WTC11 (cell line): ENCODE measurements at regions not wholly inside any gene's neighbourhood (a gene's known extent, or its start where the extent isn't known, plus 50 kb on each side); places are given as distances from the start of the nearest gene placed in this dataset.

Source experiments
- ATAC-seq: fragments of 200-7000 bp; cut with Tn5 transposase; 2 replicates; pipeline ENCODE4 v1.10.0; 2021; ENCODE audit warnings: mild to moderate bottlenecking, moderate library complexity
- CTCF ChIA-PET: fragments of 300-600 bp; sonication (Branson Sonifier 250); formaldehyde crosslinking; loops from one replicate; lab custom pipeline; 2021; ENCODE audit warnings: antibody characterized with exemption; lab: Charles Lee
- POLR2A ChIA-PET: fragments of 350-600 bp; sonication (Branson Sonifier 250); formaldehyde crosslinking; loops from one replicate; lab custom pipeline; 2021; ENCODE audit warnings: antibody characterized with exemption; lab: Charles Lee
- DNase-seq: peaks from one replicate; pipeline ENCODE4 v3.0.0; 2021; ENCODE audit warnings: low spot score
- H3K27ac Mint-ChIP-seq: 2 replicates; pipeline ENCODE4 v1.8.0; 2021; ENCODE audit warnings: mixed read lengths
- H3K27me3 Mint-ChIP-seq: 2 replicates; pipeline ENCODE4 v1.8.0; 2021; ENCODE audit warnings: low read depth, mild to moderate bottlenecking, moderate library complexity, mixed read lengths
- H3K36me3 Mint-ChIP-seq: 2 replicates; pipeline ENCODE4 v1.8.0; 2021; ENCODE audit warnings: mixed read lengths
- H3K4me1 Mint-ChIP-seq: 2 replicates; pipeline ENCODE4 v1.8.0; 2022; ENCODE audit warnings: mixed read lengths
- H3K4me3 Mint-ChIP-seq: 2 replicates; pipeline ENCODE4 v1.8.0; 2021; ENCODE audit warnings: mild to moderate bottlenecking, moderate library complexity, mixed read lengths
- H3K9me3 Mint-ChIP-seq: 2 replicates; pipeline ENCODE4 v1.8.0; 2021; ENCODE audit warnings: mixed read lengths
- ARID4B ChIP-seq: sonication (generic); formaldehyde crosslinking; IDR thresholded peaks from 2 replicates; pipeline ENCODE4 v1.8.0; 2023; ENCODE audit warnings: missing genetic modification reagents, mild to moderate bottlenecking, borderline replicate concordance
- ATF2 ChIP-seq: sonication (generic); formaldehyde crosslinking; IDR thresholded peaks from 2 replicates; pipeline ENCODE4 v1.8.1; 2022; ENCODE audit warnings: low read depth, missing genetic modification reagents, borderline replicate concordance
- CTCF ChIP-seq: fragments of 200-600 bp; IDR thresholded peaks from 2 replicates; pipeline ENCODE4 v1.8.0; 2022; ENCODE audit warnings: antibody characterized with exemption
- ELF4 ChIP-seq: sonication (generic); formaldehyde crosslinking; IDR thresholded peaks from 2 replicates; pipeline ENCODE4 v1.8.1; 2022; ENCODE audit warnings: low read depth, mild to moderate bottlenecking, moderate library complexity, missing genetic modification reagents
- EMX1 ChIP-seq: fragments of 250-450 bp; sonication (Bioruptor Pico); IDR thresholded peaks from 2 replicates; pipeline ENCODE4 v1.8.0; 2021; ENCODE audit warnings: mild to moderate bottlenecking
- ESRRA ChIP-seq: sonication (generic); formaldehyde crosslinking; IDR thresholded peaks from 2 replicates; pipeline ENCODE4 v1.8.1; 2022; ENCODE audit warnings: mild to moderate bottlenecking, missing genetic modification reagents, borderline replicate concordance
- FOXP1 ChIP-seq: sonication (generic); formaldehyde crosslinking; IDR thresholded peaks from 2 replicates; pipeline ENCODE4 v1.8.0; 2022; ENCODE audit warnings: missing genetic modification reagents, mild to moderate bottlenecking, moderate library complexity, borderline replicate concordance
- IRF1 ChIP-seq: sonication (generic); formaldehyde crosslinking; IDR thresholded peaks from 2 replicates; pipeline ENCODE4 v1.8.0; 2023; ENCODE audit warnings: missing genetic modification reagents
- IRF2 ChIP-seq: sonication (generic); formaldehyde crosslinking; IDR thresholded peaks from 2 replicates; pipeline ENCODE4 v1.8.0; 2022; ENCODE audit warnings: low read depth, missing genetic modification reagents, borderline replicate concordance
- MYBL2 ChIP-seq: sonication (generic); formaldehyde crosslinking; IDR thresholded peaks from 2 replicates; pipeline ENCODE4 v1.8.1; 2023; ENCODE audit warnings: mild to moderate bottlenecking, moderate library complexity, missing genetic modification reagents
- NFATC4 ChIP-seq: fragments of 250-450 bp; sonication (Bioruptor Pico); IDR thresholded peaks from 2 replicates; pipeline ENCODE4 v1.9.0; 2021; ENCODE audit warnings: mild to moderate bottlenecking
- SMAD4 ChIP-seq: sonication (generic); formaldehyde crosslinking; IDR thresholded peaks from 2 replicates; pipeline ENCODE4 v1.8.0; 2022; ENCODE audit warnings: mild to moderate bottlenecking, missing genetic modification reagents
- SOX15 ChIP-seq: fragments of 250-450 bp; sonication (Bioruptor Pico); IDR thresholded peaks from 2 replicates; pipeline ENCODE4 v1.9.0; 2021; ENCODE audit warnings: mild to moderate bottlenecking
- TCF7 ChIP-seq: sonication (generic); formaldehyde crosslinking; IDR thresholded peaks from 2 replicates; pipeline ENCODE4 v1.8.0; 2022; ENCODE audit warnings: mild to moderate bottlenecking, low read depth, missing genetic modification reagents, moderate library complexity
- TEAD4 ChIP-seq: sonication (generic); formaldehyde crosslinking; IDR thresholded peaks from 2 replicates; pipeline ENCODE4 v1.8.0; 2022; ENCODE audit warnings: mild to moderate bottlenecking, missing genetic modification reagents
- TP53 ChIP-seq: sonication (generic); formaldehyde crosslinking; IDR thresholded peaks from 2 replicates; pipeline ENCODE4 v1.8.1; 2023; ENCODE audit warnings: mild to moderate bottlenecking, missing genetic modification reagents
- ZNF317 ChIP-seq: sonication (generic); formaldehyde crosslinking; IDR thresholded peaks from 2 replicates; pipeline ENCODE4 v1.8.1; 2023; ENCODE audit warnings: low read depth, mild to moderate bottlenecking, moderate library complexity, missing genetic modification reagents, borderline replicate concordance
- ZNF396 ChIP-seq: fragments of 250-450 bp; sonication (Bioruptor Pico); IDR thresholded peaks from 2 replicates; pipeline ENCODE4 v1.8.0; 2021; ENCODE audit warnings: mild to moderate bottlenecking, moderate library complexity, borderline replicate concordance
- ZNF423 ChIP-seq: fragments of 250-450 bp; sonication (Bioruptor Pico); IDR thresholded peaks from 2 replicates; pipeline ENCODE4 v2.1.2; 2022; ENCODE audit warnings: mild to moderate bottlenecking, moderate library complexity
- ZNF425 ChIP-seq: fragments of 250-450 bp; sonication (Bioruptor Pico); conservative IDR thresholded peaks from 2 replicates; pipeline ENCODE4 v1.9.0; 2021; ENCODE audit warnings: mild to moderate bottlenecking
- TF ChIP-seq, protein P1 (sequence below): fragments of 250-450 bp; sonication (Bioruptor Pico); IDR thresholded peaks from 2 replicates; pipeline ENCODE4 v1.9.0; 2021; ENCODE audit warnings: moderate library complexity, mild to moderate bottlenecking, inconsistent platforms, borderline replicate concordance
- TF ChIP-seq, protein P2 (sequence below): sonication (generic); formaldehyde crosslinking; IDR thresholded peaks from 2 replicates; pipeline ENCODE4 v1.8.1; 2023; ENCODE audit warnings: mild to moderate bottlenecking, missing genetic modification reagents, moderate library complexity

- no peak for TF ChIP-seq ZNF425 (CRISPR knock-in tag)
- TF ChIP-seq FOXP1: no peak
- no peak for TF ChIP-seq ATF2 (CRISPR knock-in tag)
- no peak for TF ChIP-seq CTCF
- TF ChIP-seq, all 79 proteins: peak for 0
Observed at GRCh38 chr6:112802144-112802543, 455.0 kb downstream of the RFPL4B start (continued).

DNA sequence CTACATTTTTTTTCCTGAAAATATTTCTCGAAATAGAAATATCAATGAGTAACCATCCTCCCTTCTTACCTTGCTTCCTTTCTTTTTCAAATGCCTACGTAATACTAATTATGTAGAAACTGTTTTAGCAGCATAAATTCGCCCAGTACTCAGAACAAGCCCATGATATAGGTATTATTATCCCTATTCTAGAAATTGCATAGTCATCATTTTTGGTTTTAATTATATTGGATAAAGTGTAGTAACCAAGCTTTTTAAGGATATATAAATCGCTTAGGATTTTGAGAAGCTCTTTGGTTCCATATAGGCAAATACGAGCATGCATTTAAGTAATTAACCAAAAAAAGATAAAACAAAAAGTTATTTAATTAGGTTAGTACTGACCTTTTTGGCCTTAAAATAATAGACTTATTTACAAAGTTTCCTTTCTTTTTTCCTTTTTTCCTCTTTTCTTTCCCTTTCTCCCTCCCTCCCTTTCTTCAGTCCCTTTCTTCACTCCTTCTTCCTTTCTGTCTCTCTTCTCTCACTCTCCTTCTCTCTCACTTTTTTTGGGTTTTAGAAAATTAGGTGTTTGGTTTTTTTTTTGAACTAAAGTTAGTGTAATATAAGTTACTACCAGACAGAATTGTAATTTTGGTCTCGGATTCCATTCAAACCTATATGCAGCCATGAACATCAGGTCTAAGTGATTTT lies 457.7 kb downstream of the RFPL4B start:
- DNase-seq: no peak
- Mint-ChIP-seq H3K4me3 (no peak overlapping the region), H3K27ac (no peak overlapping the region), H3K9me3 (no peaks in the 10 kb centered on the region), H3K36me3 (no peaks in the 10 kb centered on the region), H3K27me3 (no peaks in the 10 kb centered on the region), H3K4me1 (peaks cover 10% of the 10 kb centered on the region)
- ChIA-PET CTCF (no interaction called here), POLR2A (no interaction called here)
- ATAC-seq: no peak
- TF ChIP-seq IRF2 (CRISPR knock-in tag): no peak
- no peak for TF ChIP-seq TEAD4 (CRISPR knock-in tag)
- TF ChIP-seq IRF1 (CRISPR knock-in tag): no peak
- TF ChIP-seq ESRRA: no peak
- no peak for TF ChIP-seq ZNF396 (CRISPR knock-in tag)
- TF ChIP-seq ZNF423: no peak
- TF ChIP-seq ARID4B (CRISPR knock-in tag): no peak
- no peak for TF ChIP-seq EMX1
- no peak for TF ChIP-seq ZNF317 (CRISPR knock-in tag)
- no peak for TF ChIP-seq SMAD4 (CRISPR knock-in tag)
- no peak for TF ChIP-seq NFATC4 (CRISPR knock-in tag)
- no peak for TF ChIP-seq TCF7 (CRISPR knock-in tag)
- TF ChIP-seq TP53 (CRISPR knock-in tag): no peak
- no peak for TF ChIP-seq FOXP1
- no peak for TF ChIP-seq ELF4 (CRISPR knock-in tag)
- no peak for TF ChIP-seq MYBL2 (CRISPR knock-in tag)
- TF ChIP-seq, protein P1, sequence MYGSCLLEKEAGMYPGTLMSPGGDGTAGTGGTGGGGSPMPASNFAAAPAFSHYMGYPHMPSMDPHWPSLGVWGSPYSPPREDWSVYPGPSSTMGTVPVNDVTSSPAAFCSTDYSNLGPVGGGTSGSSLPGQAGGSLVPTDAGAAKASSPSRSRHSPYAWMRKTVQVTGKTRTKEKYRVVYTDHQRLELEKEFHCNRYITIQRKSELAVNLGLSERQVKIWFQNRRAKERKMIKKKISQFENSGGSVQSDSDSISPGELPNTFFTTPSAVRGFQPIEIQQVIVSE: no peak
- TF ChIP-seq SOX15: no peak
- TF ChIP-seq, protein P2, sequence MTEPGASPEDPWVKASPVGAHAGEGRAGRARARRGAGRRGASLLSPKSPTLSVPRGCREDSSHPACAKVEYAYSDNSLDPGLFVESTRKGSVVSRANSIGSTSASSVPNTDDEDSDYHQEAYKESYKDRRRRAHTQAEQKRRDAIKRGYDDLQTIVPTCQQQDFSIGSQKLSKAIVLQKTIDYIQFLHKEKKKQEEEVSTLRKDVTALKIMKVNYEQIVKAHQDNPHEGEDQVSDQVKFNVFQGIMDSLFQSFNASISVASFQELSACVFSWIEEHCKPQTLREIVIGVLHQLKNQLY: no peak
